HCT116 (cell line): ENCODE measurements at regions not wholly inside any gene's neighbourhood (a gene's known extent, or its start where the extent isn't known, plus 50 kb on each side); places are given as distances from the start of the nearest gene placed in this dataset.

Experiments
- ATAC-seq: fragments of 200-7000 bp; cut with Tn5 transposase; 2 replicates; pipeline ENCODE4 v1.9.1; 2020; ENCODE audit warnings: mild to moderate bottlenecking, moderate library complexity
- BruUV-seq: library from RNA; stranded (reverse); fragments of 400-500 nt; replicated peaks from 2 replicates; lab custom pipeline; 2021; lab: Mats Ljungman, UMichigan
- CTCF ChIA-PET: fragments of 300-600 bp; sonication (Branson Sonifier 250); formaldehyde crosslinking; loops from one replicate; lab custom pipeline; 2021; ENCODE audit warnings: antibody characterized with exemption; lab: Charles Lee
- POLR2A ChIA-PET: fragments of 300-600, 350-600 bp; sonication (Branson Sonifier 250); formaldehyde crosslinking; loops from one replicate; lab custom pipeline; 2021; ENCODE audit warnings: antibody characterized with exemption; lab: Charles Lee
- RAD21 ChIA-PET, 2 experiments: fragments of 300-600 bp; sonication (Branson Sonifier 250); formaldehyde crosslinking; loops; one replicate each; lab custom pipeline; 2023; ENCODE audit warnings: low total read pairs in 2 of 2; ENCODE audit not compliant: uncharacterized antibody in 2 of 2, unreplicated experiment in 2 of 2, low non-redundant PET in 1 of 2; lab: Charles Lee
- DNase-seq: peaks from one replicate; pipeline ENCODE4 v3.0.0-alpha.2; 2010; ENCODE audit warnings: low read depth, low spot score
- H2AFZ ChIP-seq: fragments of 200-600 bp; shearing (Covaris generic), sonication (generic); 2 replicates; pipeline ENCODE4 v1.6.1; 2017; ENCODE audit warnings: low read depth, mixed run types, mixed read lengths, antibody characterized with exemption, low read length; ENCODE audit not compliant: poor library complexity, severe bottlenecking
- H3K27ac ChIP-seq: 2 replicates; pipeline ENCODE4 v1.5.1; 2012; ENCODE audit warnings: low read depth, low read length
- H3K27me3 ChIP-seq: fragments of 200-600 bp; sonication (generic); 2 replicates; pipeline ENCODE4 v1.6.1; 2016; ENCODE audit warnings: mixed run types, low read length, mixed read lengths; ENCODE audit not compliant: insufficient read depth
- H3K36me3 ChIP-seq, 2 experiments: fragments of 200-500 bp in 1 of 2; fragments of 200-600 bp in 1 of 2; sonication (Bioruptor generic) in 1 of 2; sonication (generic) in 1 of 2; 2 replicates each; pipeline versions ENCODE4 v1.5.1 to v1.6.1; 2014 to 2016; ENCODE audit warnings: low read length in 2 of 2, inconsistent platforms in 1 of 2, mixed read lengths in 1 of 2, mixed run types in 1 of 2; ENCODE audit not compliant: insufficient read depth in 2 of 2, control insufficient read depth in 1 of 2
- H3K4me1 ChIP-seq, 2 experiments: fragments of 200-600 bp in 1 of 2; sonication (generic) in 1 of 2; 2 replicates each; pipeline versions ENCODE4 v1.5.1 to v1.6.1; 2012 to 2017; ENCODE audit warnings: low read length in 2 of 2, inconsistent platforms in 1 of 2, mild to moderate bottlenecking in 1 of 2, mixed read lengths in 1 of 2, mixed run types in 1 of 2, moderate library complexity in 1 of 2; ENCODE audit not compliant: insufficient read depth in 2 of 2, control insufficient read depth in 1 of 2
- H3K4me2 ChIP-seq: fragments of 200-600 bp; sonication (generic); 2 replicates; pipeline ENCODE4 v1.6.1; 2017; ENCODE audit warnings: mixed run types, low read length, mixed read lengths
- H3K4me3 ChIP-seq, 2 experiments: fragments of 200-600 bp in 1 of 2; sonication (generic) in 1 of 2; replicated peaks in 1 of 2; 2 replicates each; pipeline ENCODE4 v1.5.1; 2011 to 2016; ENCODE audit warnings: low read length in 2 of 2, control low read depth in 1 of 2, low read depth in 1 of 2, mild to moderate bottlenecking in 1 of 2, mixed read lengths in 1 of 2, mixed run types in 1 of 2
- H3K79me2 ChIP-seq: fragments of 200-600 bp; sonication (generic); 2 replicates; pipeline ENCODE4 v1.6.1; 2017; ENCODE audit warnings: mild to moderate bottlenecking, mixed run types, low read length, moderate library complexity, mixed read lengths; ENCODE audit not compliant: insufficient read depth
- H3K9ac ChIP-seq: fragments of 200-600 bp; sonication (generic); 2 replicates; pipeline ENCODE4 v1.6.1; 2016; ENCODE audit warnings: low read length, mixed read lengths
- H3K9me2 ChIP-seq: fragments of 200-600 bp; sonication (generic), shearing (Covaris generic); 2 replicates; pipeline ENCODE4 v1.6.1; 2017; ENCODE audit warnings: mixed run types, mild to moderate bottlenecking, moderate library complexity; ENCODE audit not compliant: insufficient read depth
- H3K9me3 ChIP-seq, 2 experiments: fragments of 200-500 bp in 1 of 2; fragments of 200-600 bp in 1 of 2; sonication (Bioruptor generic) in 1 of 2; sonication (generic) in 1 of 2; 2 replicates each; pipeline ENCODE4 v1.6.1; 2014 to 2017; ENCODE audit warnings: low read length in 2 of 2, mixed read lengths in 2 of 2, inconsistent platforms in 1 of 2, low read depth in 1 of 2, mild to moderate bottlenecking in 1 of 2, mixed run types in 1 of 2, moderate library complexity in 1 of 2; ENCODE audit not compliant: control insufficient read depth in 1 of 2, insufficient read depth in 1 of 2
- H4K20me1 ChIP-seq: fragments of 200-600 bp; sonication (generic), shearing (Covaris generic); 2 replicates; pipeline ENCODE4 v1.6.1; 2017; ENCODE audit warnings: mixed run types, mild to moderate bottlenecking, moderate library complexity; ENCODE audit not compliant: insufficient read depth
- CEBPB ChIP-seq: IDR thresholded peaks from 2 replicates; pipeline ENCODE4 v1.6.1; 2012; ENCODE audit warnings: low read depth
- EGR1 ChIP-seq: IDR thresholded peaks from 2 replicates; pipeline ENCODE4 v1.6.1; 2012; ENCODE audit warnings: low read depth
- ELF1 ChIP-seq: IDR thresholded peaks from 2 replicates; pipeline ENCODE4 v1.6.1; 2012; ENCODE audit warnings: low read depth, borderline replicate concordance
- EZH2 ChIP-seq: fragments of 200-600 bp; sonication (generic); IDR thresholded peaks from 2 replicates; pipeline ENCODE4 v1.6.1; 2017; ENCODE audit warnings: antibody characterized with exemption, mixed run types
- EZH2phosphoT487 ChIP-seq: fragments of 200-600 bp; IDR thresholded peaks from 2 replicates; pipeline ENCODE4 v1.6.1; 2018; ENCODE audit warnings: antibody characterized with exemption, borderline replicate concordance
- FOSL1 ChIP-seq: IDR thresholded peaks from 2 replicates; pipeline ENCODE4 v1.6.1; 2012; ENCODE audit warnings: low read depth
- JUND ChIP-seq: IDR thresholded peaks from 2 replicates; pipeline ENCODE4 v1.6.1; 2012
- POLR2A ChIP-seq: IDR thresholded peaks from 2 replicates; pipeline ENCODE4 v1.7.0; 2011; ENCODE audit warnings: borderline replicate concordance; ENCODE audit not compliant: insufficient read depth, insufficient read length; ENCODE audit errors: extremely low read depth
- RAD21 ChIP-seq: IDR thresholded peaks from 2 replicates; pipeline ENCODE4 v1.6.1; 2012; ENCODE audit warnings: low read depth, mild to moderate bottlenecking
- SIN3A ChIP-seq: IDR thresholded peaks from 2 replicates; pipeline ENCODE4 v1.6.1; 2012; ENCODE audit warnings: low read depth
- SP1 ChIP-seq: IDR thresholded peaks from 2 replicates; pipeline ENCODE4 v1.6.1; 2012; ENCODE audit warnings: low read depth
- SRF ChIP-seq: IDR thresholded peaks from 2 replicates; pipeline ENCODE4 v1.6.1; 2012; ENCODE audit warnings: low read depth
- TCF7L2 ChIP-seq: IDR thresholded peaks from 2 replicates; pipeline ENCODE4 v1.7.0; 2011; ENCODE audit warnings: borderline replicate concordance, inconsistent platforms; ENCODE audit not compliant: insufficient read depth, insufficient read length; ENCODE audit errors: extremely low read depth
- YY1 ChIP-seq: IDR thresholded peaks from 2 replicates; pipeline ENCODE4 v1.6.1; 2011; ENCODE audit warnings: low read length, low read depth, moderate library complexity, mild to moderate bottlenecking; ENCODE audit not compliant: insufficient replicate concordance; ENCODE audit errors: extremely low read depth
- ZNF274 ChIP-seq: fragments of 200-500 bp; sonication (Bioruptor generic); IDR thresholded peaks from 2 replicates; pipeline ENCODE4 v1.6.1; 2014; ENCODE audit warnings: mild to moderate bottlenecking, low read depth, low read length, inconsistent platforms
- intact Hi-C: fragments of 100-400 bp; cut with micrococcal nuclease; formaldehyde crosslinking; loops from 2 replicates; pipeline ENCODE4 v1.10.0; 2022
- TF ChIP-seq, protein P1 (sequence below), 3 experiments: fragments of 200-600 bp in 1 of 3; sonication (generic) in 1 of 3; IDR thresholded peaks in 2 of 3; conservative IDR thresholded peaks in 1 of 3; 2 replicates each; pipeline ENCODE4 v1.5.1; 2012 to 2017; ENCODE audit warnings: low read depth in 2 of 3, low read length in 2 of 3, antibody characterized with exemption in 1 of 3, borderline replicate concordance in 1 of 3, control low read depth in 1 of 3, mild to moderate bottlenecking in 1 of 3, mixed read lengths in 1 of 3, mixed run types in 1 of 3, moderate library complexity in 1 of 3; ENCODE audit not compliant: insufficient read depth in 1 of 3
- TF ChIP-seq, protein P2 (sequence below): IDR thresholded peaks from 2 replicates; pipeline ENCODE4 v1.6.1; 2012; ENCODE audit warnings: low read depth
- TF ChIP-seq, protein P3 (sequence below): IDR thresholded peaks from 2 replicates; pipeline ENCODE4 v1.6.1; 2011; ENCODE audit warnings: mild to moderate bottlenecking, low read length, moderate library complexity; ENCODE audit not compliant: insufficient replicate concordance; ENCODE audit errors: extremely low read depth

DNA sequence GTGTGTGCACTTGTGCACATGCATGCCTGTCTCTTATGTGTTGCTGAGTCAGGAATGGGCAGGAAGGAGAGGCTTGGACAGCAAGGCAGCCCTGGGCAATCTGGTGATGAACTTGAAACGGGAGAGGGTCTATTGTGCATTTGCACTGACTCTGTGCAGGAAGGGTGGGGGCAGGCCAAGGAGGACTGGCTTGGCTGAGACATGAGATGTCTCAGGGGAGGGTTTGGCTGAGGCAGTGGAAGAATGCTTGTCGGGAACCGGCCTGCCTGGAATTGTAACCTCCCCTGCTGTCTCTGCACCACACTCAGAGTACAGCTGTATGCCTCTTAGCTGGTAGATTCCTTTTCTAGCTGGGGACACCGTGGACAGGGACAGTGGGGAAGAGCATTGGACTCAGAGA is 176.1 kb upstream of the TNP1 start:
- no peaks in the 10 kb centered on the region for H3K36me3 ChIP-seq
- ChIA-PET CTCF (no interaction called here), POLR2A (no interaction called here), RAD21 (no interaction called here)
- no TSS peak for BruUV-seq
- TF ChIP-seq EZH2phosphoT487 (no peak), FOSL1 (no peak), RAD21 (no peak), YY1 (no peak), SP1 (no peak), JUND (no peak), SRF (no peak), POLR2A (no peak), CEBPB (no peak), ELF1 (no peak), TCF7L2 (no peak), SIN3A (no peak), EZH2 (no peak), EGR1 (no peak), ZNF274 (no peak)
- TF ChIP-seq, protein P1, sequence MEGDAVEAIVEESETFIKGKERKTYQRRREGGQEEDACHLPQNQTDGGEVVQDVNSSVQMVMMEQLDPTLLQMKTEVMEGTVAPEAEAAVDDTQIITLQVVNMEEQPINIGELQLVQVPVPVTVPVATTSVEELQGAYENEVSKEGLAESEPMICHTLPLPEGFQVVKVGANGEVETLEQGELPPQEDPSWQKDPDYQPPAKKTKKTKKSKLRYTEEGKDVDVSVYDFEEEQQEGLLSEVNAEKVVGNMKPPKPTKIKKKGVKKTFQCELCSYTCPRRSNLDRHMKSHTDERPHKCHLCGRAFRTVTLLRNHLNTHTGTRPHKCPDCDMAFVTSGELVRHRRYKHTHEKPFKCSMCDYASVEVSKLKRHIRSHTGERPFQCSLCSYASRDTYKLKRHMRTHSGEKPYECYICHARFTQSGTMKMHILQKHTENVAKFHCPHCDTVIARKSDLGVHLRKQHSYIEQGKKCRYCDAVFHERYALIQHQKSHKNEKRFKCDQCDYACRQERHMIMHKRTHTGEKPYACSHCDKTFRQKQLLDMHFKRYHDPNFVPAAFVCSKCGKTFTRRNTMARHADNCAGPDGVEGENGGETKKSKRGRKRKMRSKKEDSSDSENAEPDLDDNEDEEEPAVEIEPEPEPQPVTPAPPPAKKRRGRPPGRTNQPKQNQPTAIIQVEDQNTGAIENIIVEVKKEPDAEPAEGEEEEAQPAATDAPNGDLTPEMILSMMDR (IDR thresholded peaks at IDR 0.05 in 2 of 3, conservative IDR thresholded peaks at IDR 0.05 in 1 of 3; ENCODE audit: borderline replicate concordance in 1 of 3, insufficient read depth in 1 of 3, low read depth in 2 of 3, low read length in 2 of 3): no peak
- TF ChIP-seq, protein P2, sequence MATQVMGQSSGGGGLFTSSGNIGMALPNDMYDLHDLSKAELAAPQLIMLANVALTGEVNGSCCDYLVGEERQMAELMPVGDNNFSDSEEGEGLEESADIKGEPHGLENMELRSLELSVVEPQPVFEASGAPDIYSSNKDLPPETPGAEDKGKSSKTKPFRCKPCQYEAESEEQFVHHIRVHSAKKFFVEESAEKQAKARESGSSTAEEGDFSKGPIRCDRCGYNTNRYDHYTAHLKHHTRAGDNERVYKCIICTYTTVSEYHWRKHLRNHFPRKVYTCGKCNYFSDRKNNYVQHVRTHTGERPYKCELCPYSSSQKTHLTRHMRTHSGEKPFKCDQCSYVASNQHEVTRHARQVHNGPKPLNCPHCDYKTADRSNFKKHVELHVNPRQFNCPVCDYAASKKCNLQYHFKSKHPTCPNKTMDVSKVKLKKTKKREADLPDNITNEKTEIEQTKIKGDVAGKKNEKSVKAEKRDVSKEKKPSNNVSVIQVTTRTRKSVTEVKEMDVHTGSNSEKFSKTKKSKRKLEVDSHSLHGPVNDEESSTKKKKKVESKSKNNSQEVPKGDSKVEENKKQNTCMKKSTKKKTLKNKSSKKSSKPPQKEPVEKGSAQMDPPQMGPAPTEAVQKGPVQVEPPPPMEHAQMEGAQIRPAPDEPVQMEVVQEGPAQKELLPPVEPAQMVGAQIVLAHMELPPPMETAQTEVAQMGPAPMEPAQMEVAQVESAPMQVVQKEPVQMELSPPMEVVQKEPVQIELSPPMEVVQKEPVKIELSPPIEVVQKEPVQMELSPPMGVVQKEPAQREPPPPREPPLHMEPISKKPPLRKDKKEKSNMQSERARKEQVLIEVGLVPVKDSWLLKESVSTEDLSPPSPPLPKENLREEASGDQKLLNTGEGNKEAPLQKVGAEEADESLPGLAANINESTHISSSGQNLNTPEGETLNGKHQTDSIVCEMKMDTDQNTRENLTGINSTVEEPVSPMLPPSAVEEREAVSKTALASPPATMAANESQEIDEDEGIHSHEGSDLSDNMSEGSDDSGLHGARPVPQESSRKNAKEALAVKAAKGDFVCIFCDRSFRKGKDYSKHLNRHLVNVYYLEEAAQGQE: no peak
- TF ChIP-seq, protein P3, sequence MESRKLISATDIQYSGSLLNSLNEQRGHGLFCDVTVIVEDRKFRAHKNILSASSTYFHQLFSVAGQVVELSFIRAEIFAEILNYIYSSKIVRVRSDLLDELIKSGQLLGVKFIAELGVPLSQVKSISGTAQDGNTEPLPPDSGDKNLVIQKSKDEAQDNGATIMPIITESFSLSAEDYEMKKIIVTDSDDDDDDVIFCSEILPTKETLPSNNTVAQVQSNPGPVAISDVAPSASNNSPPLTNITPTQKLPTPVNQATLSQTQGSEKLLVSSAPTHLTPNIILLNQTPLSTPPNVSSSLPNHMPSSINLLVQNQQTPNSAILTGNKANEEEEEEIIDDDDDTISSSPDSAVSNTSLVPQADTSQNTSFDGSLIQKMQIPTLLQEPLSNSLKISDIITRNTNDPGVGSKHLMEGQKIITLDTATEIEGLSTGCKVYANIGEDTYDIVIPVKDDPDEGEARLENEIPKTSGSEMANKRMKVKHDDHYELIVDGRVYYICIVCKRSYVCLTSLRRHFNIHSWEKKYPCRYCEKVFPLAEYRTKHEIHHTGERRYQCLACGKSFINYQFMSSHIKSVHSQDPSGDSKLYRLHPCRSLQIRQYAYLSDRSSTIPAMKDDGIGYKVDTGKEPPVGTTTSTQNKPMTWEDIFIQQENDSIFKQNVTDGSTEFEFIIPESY: no peak
- no peaks in the 10 kb centered on the region; the same call in 1 of the 2 replicates for H4K20me1 ChIP-seq
- H3K9me3 ChIP-seq: no peaks in the 10 kb centered on the region
- H3K9me2 ChIP-seq: no peaks in the 10 kb centered on the region
- H3K9ac ChIP-seq: no peak overlapping the region
- intact Hi-C loops: no loop called here
- H3K4me2 ChIP-seq: no peak overlapping the region
- H2AFZ ChIP-seq: no peak overlapping the region
- ATAC-seq (no peak), DNase-seq (no peak)
- no peak overlapping the region for H3K4me3 ChIP-seq
- H3K79me2 ChIP-seq: no peaks in the 10 kb centered on the region
- peaks cover 84% of the 10 kb centered on the region for H3K27me3 ChIP-seq
- H3K4me1 ChIP-seq: no peaks in the 10 kb centered on the region
- no peak overlapping the region for H3K27ac ChIP-seq
